Endothelial cell of umbilical vein (primary cell): ENCODE measurements at regions not wholly inside any gene's neighbourhood (a gene's known extent, or its start where the extent isn't known, plus 50 kb on each side); places are given as distances from the start of the nearest gene placed in this dataset.

Source experiments
- CTCF ChIP-seq, 2 donors: IDR thresholded peaks; 1 replicate in 1 of 2; 2 replicates in 1 of 2; pipeline ENCODE4 v1.5.1; 2011; ENCODE audit warnings: low read length in 2 of 2, mild to moderate bottlenecking in 2 of 2, moderate library complexity in 2 of 2, control low read depth in 1 of 2, inconsistent platforms in 1 of 2, low read depth in 1 of 2; ENCODE audit not compliant: insufficient read depth in 1 of 2; ENCODE audit errors: extremely low read depth in 1 of 2
- EZH2 ChIP-seq: IDR thresholded peaks from 2 replicates; pipeline ENCODE4 v1.6.1; 2012; ENCODE audit warnings: borderline replicate concordance, low read depth, mild to moderate bottlenecking, moderate library complexity, low read length, inconsistent platforms; ENCODE audit not compliant: severe bottlenecking
- FOS ChIP-seq: IDR thresholded peaks from 2 replicates; pipeline ENCODE4 v1.6.1; 2011; ENCODE audit warnings: mild to moderate bottlenecking, low read length, moderate library complexity, borderline replicate concordance; ENCODE audit not compliant: insufficient read depth
- GATA2 ChIP-seq: IDR thresholded peaks from 2 replicates; pipeline ENCODE4 v1.7.0; 2011; ENCODE audit warnings: low read depth, mild to moderate bottlenecking, moderate library complexity, mixed read lengths, low read length; ENCODE audit not compliant: insufficient read length, insufficient read depth
- MAX ChIP-seq: IDR thresholded peaks from 2 replicates; pipeline ENCODE4 v1.6.1; 2011; ENCODE audit not compliant: insufficient read depth, insufficient read length
- MYC ChIP-seq: IDR thresholded peaks from one replicate; pipeline ENCODE4 v1.6.1; 2011; ENCODE audit warnings: mild to moderate bottlenecking, low read depth, low read length
- POLR2A ChIP-seq: IDR thresholded peaks from 2 replicates; pipeline ENCODE4 v1.6.1; 2012; ENCODE audit warnings: low read depth, mild to moderate bottlenecking, control low read depth, low read length
- POLR2AphosphoS5 ChIP-seq: IDR thresholded peaks from 2 replicates; pipeline ENCODE4 v1.6.1; 2012; ENCODE audit warnings: low read depth, mild to moderate bottlenecking, control low read depth, low read length, moderate library complexity; ENCODE audit not compliant: insufficient read depth

DNA sequence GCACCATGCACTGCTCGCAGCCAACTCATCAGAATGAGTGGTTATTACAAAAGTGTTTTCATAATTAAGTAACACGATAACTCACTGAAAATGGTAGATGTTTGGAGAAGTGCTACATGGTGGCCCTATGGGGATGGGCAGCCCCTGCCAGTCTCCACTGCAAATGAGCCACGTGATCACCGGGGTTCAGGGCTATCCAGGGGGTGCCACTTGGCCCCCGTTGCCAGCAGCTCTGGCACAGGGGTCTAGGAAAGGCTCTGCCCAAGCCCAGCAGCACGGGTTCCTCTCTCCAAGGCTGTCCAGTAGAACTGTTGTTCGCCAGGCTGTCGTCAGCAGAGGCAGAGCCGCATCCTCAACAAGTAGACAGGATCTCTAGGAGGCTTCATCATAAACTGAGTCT is 382.1 kb upstream of the B3GAT1 start:
- TF ChIP-seq CTCF (IDR thresholded peaks at IDR 0.05; ENCODE audit: extremely low read depth in 1 of 2, insufficient read depth in 1 of 2, low read depth in 1 of 2, low read length in 2 of 2): no peak
- no peak for TF ChIP-seq EZH2
- TF ChIP-seq POLR2A: no peak
- TF ChIP-seq POLR2AphosphoS5: no peak
- TF ChIP-seq FOS: no peak
- no peak for TF ChIP-seq MYC
- no peak for TF ChIP-seq MAX
- no peak for TF ChIP-seq GATA2
